Retinal pigment epithelial cell (primary cell): ENCODE measurements at regions not wholly inside any gene's neighbourhood (a gene's known extent, or its start where the extent isn't known, plus 50 kb on each side); places are given as distances from the start of the nearest gene placed in this dataset.

ENCODE experiments used
- DNase-seq: peaks from one replicate; pipeline ENCODE4 v3.0.0-alpha.2; 2010; ENCODE audit warnings: low read depth
- H3K4me3 ChIP-seq: 2 replicates; pipeline ENCODE4 v1.5.1; 2011; ENCODE audit warnings: mild to moderate bottlenecking, low read length, control low read depth, moderate library complexity
- TF ChIP-seq, protein P1 (sequence below): conservative IDR thresholded peaks from 2 replicates; pipeline ENCODE4 v1.5.1; 2011; ENCODE audit warnings: low read depth, low read length, control low read depth, inconsistent platforms

DNA sequence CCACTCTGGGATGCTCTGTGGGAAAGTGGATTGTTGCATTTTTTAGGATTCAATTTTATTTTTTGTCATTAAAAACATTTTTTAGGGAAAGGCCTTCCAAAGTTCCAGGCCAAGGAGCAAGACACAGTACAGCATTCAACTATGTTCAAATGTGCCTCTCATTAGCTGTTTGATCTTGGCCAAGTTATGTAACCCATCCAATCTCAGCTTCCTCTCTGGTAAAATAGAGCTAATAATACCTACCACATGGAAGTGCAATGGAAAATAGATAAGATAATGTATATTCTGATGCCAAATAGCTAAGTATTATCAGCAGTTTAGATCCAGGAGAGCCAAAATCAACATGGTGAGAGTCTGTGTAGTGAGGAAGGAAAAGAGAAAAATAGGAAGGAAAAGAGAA is 220.3 kb upstream of the SESN3 start:
- TF ChIP-seq, protein P1, sequence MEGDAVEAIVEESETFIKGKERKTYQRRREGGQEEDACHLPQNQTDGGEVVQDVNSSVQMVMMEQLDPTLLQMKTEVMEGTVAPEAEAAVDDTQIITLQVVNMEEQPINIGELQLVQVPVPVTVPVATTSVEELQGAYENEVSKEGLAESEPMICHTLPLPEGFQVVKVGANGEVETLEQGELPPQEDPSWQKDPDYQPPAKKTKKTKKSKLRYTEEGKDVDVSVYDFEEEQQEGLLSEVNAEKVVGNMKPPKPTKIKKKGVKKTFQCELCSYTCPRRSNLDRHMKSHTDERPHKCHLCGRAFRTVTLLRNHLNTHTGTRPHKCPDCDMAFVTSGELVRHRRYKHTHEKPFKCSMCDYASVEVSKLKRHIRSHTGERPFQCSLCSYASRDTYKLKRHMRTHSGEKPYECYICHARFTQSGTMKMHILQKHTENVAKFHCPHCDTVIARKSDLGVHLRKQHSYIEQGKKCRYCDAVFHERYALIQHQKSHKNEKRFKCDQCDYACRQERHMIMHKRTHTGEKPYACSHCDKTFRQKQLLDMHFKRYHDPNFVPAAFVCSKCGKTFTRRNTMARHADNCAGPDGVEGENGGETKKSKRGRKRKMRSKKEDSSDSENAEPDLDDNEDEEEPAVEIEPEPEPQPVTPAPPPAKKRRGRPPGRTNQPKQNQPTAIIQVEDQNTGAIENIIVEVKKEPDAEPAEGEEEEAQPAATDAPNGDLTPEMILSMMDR: no peak
- no peak overlapping the region for H3K4me3 ChIP-seq
- DNase-seq: no peak

DNA sequence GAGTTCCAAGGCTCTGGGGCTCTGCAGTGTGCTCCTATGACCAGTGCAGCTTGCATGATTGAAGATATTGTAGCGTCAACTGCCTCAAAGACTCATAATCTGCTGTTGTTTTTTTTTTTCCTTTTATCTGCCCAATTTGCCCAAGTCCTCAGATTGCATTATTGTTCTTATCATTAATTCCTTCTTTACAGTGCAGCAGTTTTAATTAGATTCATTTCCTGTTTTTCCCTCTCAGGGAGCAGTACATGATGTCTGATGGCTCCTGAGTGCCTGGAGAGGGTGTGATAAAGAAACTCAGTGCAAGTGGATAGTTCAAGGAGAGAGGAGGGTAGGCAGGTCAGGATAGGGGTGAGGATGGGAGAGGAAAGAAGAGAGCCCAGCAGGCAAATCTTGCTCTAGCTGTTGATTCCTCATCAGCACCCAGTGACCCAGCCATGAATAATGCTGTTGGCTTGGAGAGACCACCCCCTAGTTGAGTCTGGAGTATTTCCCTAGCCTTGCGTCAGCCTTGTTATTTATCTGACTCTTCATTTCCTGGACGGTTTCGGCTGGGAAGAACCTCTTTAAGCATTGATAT is 219.6 kb upstream of the SESN3 start:
- TF ChIP-seq, protein P1: no peak
- no peak for DNase-seq
- H3K4me3 ChIP-seq: no peak overlapping the region

DNA sequence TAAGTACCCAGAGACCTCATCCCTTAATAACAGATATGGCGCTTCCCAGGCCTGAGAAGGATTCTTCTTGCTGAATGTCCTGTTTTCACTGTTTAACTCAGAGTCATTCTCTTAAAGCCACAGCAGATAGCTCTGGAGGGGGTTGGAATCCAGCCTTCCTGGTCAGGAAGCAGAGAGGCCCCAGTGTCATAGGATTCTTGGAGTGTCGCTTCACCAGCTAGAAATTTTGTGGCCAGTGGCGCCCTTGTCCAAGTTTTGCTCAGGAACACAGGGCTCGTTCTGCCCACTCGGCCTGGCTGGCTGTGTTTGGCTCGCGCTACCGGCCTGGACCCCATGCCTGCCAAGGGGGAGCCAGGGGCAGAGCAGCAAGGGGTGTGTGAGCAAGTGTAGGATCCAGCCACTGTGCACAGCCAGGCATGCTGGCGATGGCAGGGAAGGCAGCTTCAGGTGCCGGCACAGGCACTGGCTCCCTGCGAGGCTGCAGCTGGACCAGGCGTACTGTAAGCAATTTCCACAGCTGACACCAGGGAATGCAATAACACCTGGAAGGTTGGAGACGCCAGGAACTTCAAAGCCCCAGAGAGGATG is 214.8 kb upstream of the SESN3 start:
- TF ChIP-seq, protein P1: no peak
- DNase-seq: no peak
- H3K4me3 ChIP-seq: no peak overlapping the region

DNA sequence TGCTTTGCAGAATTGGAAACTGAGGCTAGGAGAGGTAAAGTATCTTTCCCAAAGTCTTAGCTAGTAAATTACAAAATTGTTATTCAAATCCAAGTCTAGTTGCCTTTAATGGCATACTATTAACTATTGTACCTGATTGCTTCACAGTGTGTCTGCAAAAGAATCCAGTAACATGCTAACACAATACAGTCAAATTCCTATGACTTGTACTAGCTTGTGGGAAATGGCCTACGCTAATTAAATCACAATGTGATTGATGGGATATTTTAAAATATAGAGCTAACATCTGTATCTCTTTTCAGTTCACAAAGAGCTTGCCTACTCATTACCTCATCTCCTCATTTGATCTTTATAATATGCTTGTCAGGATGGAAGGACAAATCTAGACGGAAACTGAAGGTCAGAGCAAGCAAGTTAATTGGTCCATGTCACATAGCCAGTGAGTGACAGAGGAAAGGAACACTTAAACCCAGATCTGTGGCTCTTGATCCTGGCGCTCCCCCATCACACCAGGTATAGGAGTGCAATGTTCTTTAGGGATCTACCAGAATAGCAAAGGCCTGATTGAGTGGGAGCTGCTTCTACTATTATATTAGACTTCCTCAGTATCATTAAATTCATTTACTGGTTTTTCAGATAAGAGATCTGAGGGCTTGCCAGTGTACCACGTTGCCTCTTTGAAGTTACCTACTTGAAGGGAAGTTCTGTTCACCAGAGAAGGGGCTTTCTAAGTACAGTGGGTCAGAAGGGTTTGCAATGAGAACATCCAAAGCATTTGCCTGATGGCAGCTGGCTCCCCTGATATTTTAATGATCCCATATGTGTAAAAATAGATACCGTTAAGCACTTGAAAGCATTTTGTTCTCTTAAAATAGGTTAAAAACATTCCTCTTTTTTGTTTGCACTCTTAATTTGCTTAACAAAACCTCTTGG is 213.6 kb upstream of the SESN3 start:
- H3K4me3 ChIP-seq: no peak overlapping the region
- no peak for DNase-seq
- TF ChIP-seq, protein P1: no peak

DNA sequence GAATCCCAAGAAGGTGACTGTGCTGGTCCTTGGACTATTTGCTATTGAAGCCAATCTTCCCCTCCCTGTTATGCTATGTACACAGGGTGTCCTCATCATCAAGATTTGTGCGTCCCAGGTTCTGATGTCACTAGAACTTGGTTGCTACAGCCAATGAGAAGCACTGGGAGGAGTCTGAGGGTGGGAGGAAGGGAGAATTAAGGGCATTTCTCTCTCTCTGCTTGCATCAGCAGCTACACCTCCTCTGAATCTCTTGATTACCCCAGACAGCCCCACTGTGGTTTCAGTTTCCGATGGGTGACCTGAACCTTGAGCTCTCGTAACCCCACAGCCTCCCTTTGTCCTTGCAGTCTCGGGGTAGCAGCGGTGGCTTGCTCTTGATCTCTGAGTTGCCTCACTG is 212.4 kb upstream of the SESN3 start:
- no peak for DNase-seq
- no peak overlapping the region for H3K4me3 ChIP-seq
- TF ChIP-seq, protein P1: no peak

DNA sequence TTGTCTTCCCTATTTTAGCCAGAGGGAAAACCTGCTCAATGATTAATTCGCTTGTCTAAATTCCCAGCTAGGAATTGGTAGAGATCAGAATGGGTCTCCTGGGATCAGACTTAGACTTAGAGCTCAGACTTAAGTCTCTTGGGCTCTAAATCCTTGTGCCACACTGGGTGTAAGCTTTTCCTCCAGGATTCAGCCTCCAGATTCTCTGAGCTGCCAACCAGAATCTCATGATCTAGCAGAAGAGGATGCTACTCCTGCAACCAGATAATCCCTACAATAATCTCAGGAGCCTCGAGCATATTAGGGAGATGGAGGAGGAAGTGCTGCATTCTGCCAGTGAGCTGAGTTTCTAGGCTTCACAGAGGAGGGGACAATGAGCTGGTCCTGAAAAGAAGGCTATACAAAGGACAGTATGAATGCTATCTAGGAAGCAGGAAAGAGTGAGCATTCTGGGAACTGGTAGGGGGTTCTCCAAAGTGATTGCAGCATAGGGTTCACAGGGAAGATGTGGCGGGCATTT is 211.6 kb upstream of the SESN3 start:
- TF ChIP-seq, protein P1: no peak
- DNase-seq: no peak
- H3K4me3 ChIP-seq: no peak overlapping the region
